SH-SY5Y (cell line): ENCODE measurements at regions not wholly inside any gene's neighbourhood (a gene's known extent, or its start where the extent isn't known, plus 50 kb on each side); places are given as distances from the start of the nearest gene placed in this dataset.

Experiments
- GATA2 ChIP-seq: IDR thresholded peaks from 2 replicates; pipeline ENCODE4 v1.6.1; 2011; ENCODE audit warnings: mild to moderate bottlenecking, low read depth, low read length
- GATA3 ChIP-seq: IDR thresholded peaks from 2 replicates; pipeline ENCODE4 v1.6.1; 2011; ENCODE audit warnings: low read depth, mild to moderate bottlenecking, low read length, moderate library complexity

DNA sequence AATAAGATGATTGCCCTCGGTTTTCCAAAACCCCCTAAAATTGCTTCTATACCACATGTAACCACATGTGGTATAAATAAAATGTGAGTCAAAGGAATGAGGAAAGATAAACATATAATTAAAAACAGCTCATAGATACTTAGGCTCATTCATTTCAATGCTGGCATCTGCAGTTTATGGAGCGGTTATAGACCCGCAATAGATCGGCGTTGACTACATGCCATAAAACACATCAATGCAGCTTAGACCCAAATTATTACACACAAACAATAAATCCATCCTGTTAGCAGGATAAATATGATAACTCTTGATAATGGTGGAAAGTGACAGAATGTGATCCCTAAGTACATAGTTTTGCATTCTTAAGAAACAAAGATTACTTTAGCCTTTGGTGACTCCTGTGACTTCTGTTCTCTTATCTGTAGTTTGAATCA is 143.7 kb downstream of the NR2F2 start:
- TF ChIP-seq GATA2, result peak; percentile 36
- peak; percentile 70 for TF ChIP-seq GATA3
